ENCODE measurements at regions not wholly inside any gene's neighbourhood (a gene's known extent, or its start where the extent isn't known, plus 50 kb on each side); places are given as distances from the start of the nearest gene placed in this dataset.
"Not testable (repeated sequence)": the region's sequence is repeated elsewhere in the genome, so short reads cannot be mapped to it uniquely, and the experiment has no call there.

DNA sequence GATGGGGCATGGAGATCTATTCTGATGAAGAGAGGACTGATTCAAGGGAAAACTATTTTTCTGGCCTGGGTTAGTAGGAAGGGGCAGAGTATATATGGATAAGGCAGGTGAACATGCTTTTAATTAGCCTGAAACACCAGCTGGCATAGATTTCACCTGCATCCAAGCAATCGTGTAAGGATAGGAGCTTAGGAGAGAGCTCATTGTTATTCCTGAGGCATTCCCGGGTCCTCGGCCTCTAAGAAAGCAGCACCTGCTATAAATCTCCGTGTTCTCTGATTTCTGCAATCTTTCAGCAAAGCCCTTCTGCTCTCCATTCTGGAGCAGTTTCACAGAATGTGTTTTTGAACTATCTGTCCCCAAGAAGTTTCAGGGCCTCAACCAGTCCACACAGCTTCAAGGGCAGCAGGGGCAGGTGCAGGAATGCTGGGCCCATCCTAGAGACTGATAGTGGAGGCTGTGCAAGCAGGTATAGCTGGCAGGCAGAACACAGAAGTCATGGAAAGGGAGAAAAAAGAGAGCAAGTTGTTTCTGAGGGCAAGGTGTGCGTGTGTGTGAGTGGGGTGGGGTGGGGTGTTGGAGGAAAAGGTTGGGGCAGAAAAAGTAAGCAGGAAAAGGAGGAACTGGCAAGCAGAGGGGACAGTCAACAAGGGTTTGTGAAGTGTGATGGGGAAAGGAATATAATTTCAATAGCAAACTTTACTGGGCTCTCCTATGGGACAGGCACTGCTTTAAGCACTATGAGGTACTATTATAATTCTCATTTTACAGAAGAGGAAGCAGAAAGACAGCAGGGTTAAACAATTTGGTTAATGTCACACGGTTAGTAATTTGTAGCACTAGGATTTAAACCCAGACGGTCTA, 203.7 kb upstream of the SSTR1 start:
- DNase-seq (ENCODE audit: low spot score): no peak
- intact Hi-C loops (cut with DNase I): no loop called here

DNA sequence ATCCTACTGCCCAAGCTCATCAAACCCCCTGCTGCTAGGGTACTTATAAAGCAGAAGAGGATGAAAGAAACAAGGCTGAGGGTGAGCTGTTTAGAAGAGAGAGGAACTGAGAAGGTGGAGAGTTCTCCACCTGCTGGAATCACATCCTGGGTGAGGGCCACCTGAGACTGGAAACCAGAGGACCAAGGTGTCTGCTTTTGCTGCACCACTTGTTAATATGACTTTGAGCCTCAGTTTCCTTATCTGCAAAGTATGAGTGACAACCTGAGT, 203.2 kb upstream of the SSTR1 start:
- intact Hi-C loops (cut with DNase I): no loop called here

DNA sequence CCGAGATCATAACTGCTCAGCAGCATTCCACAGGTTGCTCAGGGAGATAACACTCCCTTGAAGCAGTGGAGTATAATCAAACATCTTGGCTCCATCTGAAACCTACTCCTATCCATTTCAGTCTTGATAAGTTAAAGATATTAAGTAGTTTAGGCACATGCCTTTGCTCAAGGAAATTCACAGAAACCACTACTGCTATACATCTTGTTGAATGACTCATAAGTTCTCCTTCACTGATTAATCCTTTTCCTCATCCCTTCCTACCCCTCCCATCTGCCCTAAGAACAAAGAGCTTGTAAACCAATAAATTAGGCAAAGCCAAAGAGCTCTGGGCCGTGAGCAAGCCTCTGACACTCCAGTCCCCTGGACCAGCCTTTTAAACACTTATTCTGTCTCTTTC, 196.5 kb upstream of the SSTR1 start:
- intact Hi-C loops (cut with DNase I); DNase-seq (ENCODE audit: low spot score): not testable (repeated sequence)

More for the DNA sequence above, 203.2 kb upstream of the SSTR1 start:
- no peak for DNase-seq (ENCODE audit: low spot score)

DNA sequence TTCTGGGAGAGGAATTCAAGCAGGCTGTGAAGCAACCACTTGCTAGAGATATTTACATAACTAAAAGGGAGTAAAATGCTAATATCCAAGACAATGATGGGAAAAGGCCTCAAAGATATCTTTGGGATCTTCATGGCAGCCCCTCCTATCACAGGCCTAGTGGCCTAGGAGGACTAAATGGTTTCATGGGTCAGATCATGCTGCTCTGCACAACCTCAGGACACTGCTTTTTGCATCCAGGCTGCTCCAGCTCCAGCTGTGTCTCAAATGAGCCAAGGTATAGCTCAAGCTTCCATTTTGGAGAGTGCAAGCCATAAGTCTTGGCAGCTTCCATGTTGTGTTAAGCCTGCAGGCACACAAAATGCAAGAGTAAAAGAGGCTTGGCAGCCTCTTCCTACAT, 195.6 kb upstream of the SSTR1 start:
- DNase-seq (ENCODE audit: low spot score): no peak
- intact Hi-C loops (cut with DNase I): no loop called here

- intact Hi-C loops (cut with DNase I): no loop called here
- no peak for DNase-seq (ENCODE audit: low spot score)
These were observed 191.2 kb upstream of the SSTR1 start for GRCh38 chr14:38016497-38016896.

- no peak for DNase-seq (ENCODE audit: low spot score)
- intact Hi-C loops (cut with DNase I): no loop called here
These were observed 185.8 kb upstream of the SSTR1 start for GRCh38 chr14:38021861-38022260.

DNA sequence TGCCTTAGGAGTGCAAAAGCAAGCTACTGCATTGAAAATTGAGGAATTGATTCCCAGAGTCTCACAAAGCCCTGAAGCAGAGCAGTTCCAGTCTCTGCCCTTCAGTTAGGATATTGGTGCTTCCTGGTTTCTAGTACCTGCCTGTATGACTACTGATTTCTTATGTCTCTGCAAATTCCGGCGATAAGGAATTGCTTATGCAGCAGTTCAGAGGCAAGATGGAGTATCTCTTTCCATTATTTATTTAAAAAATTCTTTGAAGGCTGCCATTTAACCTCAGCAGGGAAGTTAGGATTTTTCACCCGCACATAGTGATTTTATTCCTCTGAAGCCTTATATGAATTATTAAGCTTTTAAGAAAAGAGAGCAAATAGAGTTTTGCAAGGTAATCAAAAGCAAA, 184.9 kb upstream of the SSTR1 start:
- no peak for DNase-seq (ENCODE audit: low spot score)
- intact Hi-C loops (cut with DNase I): no loop called here

DNA sequence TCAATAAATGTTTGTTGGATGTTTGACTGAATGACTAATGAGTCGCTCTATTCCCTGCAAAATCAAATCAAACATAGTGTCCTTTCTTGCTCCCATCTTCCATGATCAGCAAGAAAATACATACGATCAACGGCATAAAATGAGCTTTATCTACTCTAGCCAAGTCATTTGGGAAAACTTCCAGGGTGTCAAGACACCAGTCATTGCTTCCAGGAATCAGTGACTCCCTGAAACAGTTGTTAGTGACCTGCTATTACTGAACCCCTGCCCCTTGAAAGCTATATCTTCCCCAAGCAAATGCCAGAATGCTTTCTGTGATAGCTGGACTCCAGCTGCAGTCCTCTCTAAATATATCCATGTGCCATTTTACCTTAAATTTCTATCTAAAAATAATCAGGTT, 169.5 kb upstream of the SSTR1 start:
- DNase-seq (ENCODE audit: low spot score): no peak
- intact Hi-C loops (cut with DNase I): no loop called here

GRCh38 chr14:38038986-38039385, 168.7 kb upstream of the SSTR1 start:
- intact Hi-C loops (cut with DNase I): no loop called here
- DNase-seq (ENCODE audit: low spot score): no peak

- no peak for DNase-seq (ENCODE audit: low spot score)
- intact Hi-C loops (cut with DNase I): no loop called here
These were observed 168.2 kb upstream of the SSTR1 start for GRCh38 chr14:38039496-38039895.

DNA sequence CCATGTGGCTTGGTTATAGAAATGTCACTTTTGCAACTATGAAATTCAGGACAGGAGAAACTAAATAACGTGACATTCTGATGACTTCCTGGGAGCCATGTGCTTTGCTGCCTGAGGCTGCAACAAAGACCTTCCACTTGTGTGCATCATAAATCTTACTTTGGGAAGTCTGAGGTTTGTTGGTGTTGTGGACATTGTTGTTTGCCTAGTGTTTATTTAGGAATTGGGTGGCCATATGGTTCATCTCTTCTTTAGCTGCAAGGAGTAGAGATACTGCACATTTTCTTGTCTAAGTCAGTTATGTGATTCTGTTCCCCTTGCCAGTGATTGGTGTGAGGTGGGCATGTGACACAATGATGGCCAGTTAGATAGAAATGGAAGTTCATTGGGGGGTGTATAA, 167.3 kb upstream of the SSTR1 start:
- no peak for DNase-seq (ENCODE audit: low spot score)
- intact Hi-C loops (cut with DNase I): no loop called here

DNA sequence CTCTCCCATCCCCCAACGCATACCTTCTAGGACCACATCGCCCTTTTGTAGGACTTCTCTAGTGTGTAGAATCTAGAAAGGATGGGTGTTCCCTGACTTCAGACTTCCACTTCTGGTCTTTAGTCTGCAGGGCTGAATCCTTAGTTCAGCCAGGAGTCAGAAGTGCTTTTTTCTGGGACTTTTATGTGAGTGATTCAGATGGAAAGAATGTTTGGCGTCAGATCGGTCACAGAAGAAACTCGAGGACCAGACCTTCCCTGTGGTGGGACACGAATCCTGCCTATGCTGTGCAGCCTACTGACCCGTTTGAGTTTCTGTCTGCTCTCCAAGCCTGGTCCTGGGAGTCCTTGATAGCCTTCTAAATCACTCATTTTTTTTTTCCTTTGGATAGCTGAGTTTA, 165.4 kb upstream of the SSTR1 start:
- intact Hi-C loops (cut with DNase I): no loop called here

DNA sequence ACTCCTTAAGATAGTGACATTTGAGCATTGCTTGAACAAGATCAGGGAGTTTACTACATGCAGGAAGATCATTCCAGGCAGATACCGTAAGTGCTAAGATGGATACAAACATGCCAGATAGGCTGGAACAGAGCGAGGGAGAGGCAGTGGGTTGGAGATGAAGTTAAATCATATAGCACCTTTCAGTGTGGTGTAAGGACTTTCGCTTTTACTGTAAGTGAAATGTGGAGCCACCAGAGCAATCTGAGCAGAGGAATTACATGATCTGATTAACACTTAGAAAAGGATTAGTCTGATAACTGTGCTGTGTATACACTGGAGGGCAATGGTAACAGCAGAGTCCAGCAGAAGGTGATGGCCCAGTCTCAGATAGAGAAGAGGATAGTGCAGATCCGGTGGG, 163.0 kb upstream of the SSTR1 start:
- intact Hi-C loops (cut with DNase I): no loop called here
- DNase-seq (ENCODE audit: low spot score): no peak

More for the DNA sequence above, 165.4 kb upstream of the SSTR1 start:
- no peak for DNase-seq (ENCODE audit: low spot score)

GRCh38 chr14:38045461-38045860, 162.2 kb upstream of the SSTR1 start:
- intact Hi-C loops (cut with DNase I): no loop called here
- DNase-seq (ENCODE audit: low spot score): no peak

- no peak for DNase-seq (ENCODE audit: low spot score)
- intact Hi-C loops (cut with DNase I): no loop called here
These were observed 161.5 kb upstream of the SSTR1 start for GRCh38 chr14:38046160-38046559.

GRCh38 chr14:38047195-38047902, 160.4 kb upstream of the SSTR1 start:
- intact Hi-C loops (cut with DNase I): no loop called here

DNA sequence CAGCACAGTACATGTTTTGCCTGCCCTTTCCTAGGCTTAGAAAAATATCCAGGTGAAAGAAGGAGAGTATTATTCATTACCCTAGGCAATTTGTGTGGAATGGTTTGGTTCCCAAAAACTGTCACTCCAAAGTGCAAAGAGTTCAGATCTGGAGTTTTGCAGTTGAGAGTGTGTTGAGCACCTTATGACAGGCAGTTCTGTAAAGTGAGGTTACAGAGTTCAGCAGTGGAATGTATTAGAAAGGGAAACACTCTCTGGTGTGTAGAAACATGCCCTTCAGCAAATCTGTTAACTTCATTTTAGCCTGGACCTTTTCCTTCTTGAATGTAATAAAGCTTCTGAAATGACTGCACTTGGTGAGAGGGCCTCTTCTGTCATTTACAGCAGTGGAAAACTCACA, 154.0 kb upstream of the SSTR1 start:
- no peak for DNase-seq (ENCODE audit: low spot score)
- intact Hi-C loops (cut with DNase I): no loop called here

More at GRCh38 chr14:38047195-38047902, 160.4 kb upstream of the SSTR1 start:
- no peak for DNase-seq (ENCODE audit: low spot score)

DNA sequence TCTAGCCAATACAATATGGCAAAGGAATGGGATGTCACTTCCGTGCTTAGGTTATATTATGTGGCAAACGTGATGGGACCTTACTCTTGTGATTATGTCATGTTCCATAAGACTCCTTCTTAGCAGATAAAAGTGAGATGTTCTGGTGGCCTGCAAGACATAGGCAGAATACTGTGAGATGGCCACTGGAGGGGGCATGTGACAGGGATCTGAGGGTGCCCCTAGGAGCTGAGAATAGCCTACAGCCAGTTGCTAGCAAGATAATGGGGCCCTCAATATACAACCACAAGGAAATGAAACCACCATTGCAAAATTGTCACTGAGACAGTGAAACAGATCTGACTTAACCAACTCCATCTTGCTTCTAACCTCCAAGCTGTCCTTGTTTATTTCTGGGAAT, 151.4 kb upstream of the SSTR1 start:
- intact Hi-C loops (cut with DNase I): no loop called here

GRCh38 chr14:38062223-38062622, 145.5 kb upstream of the SSTR1 start:
- DNase-seq (ENCODE audit: low spot score); intact Hi-C loops (cut with DNase I): not testable (repeated sequence)

More for the DNA sequence above, 151.4 kb upstream of the SSTR1 start:
- no peak for DNase-seq (ENCODE audit: low spot score)

- DNase-seq (ENCODE audit: low spot score): no peak
- intact Hi-C loops (cut with DNase I): no loop called here
These were observed 143.9 kb upstream of the SSTR1 start for GRCh38 chr14:38063711-38064320.

All from posterior vena cava (tissue), 2 donors.